Cardiac muscle cell (in vitro differentiated cells and primary cell): ENCODE measurements at regions not wholly inside any gene's neighbourhood (a gene's known extent, or its start where the extent isn't known, plus 50 kb on each side); places are given as distances from the start of the nearest gene placed in this dataset.

Experiments used
- DNase-seq, 2 donors: peaks; one replicate each; pipeline versions ENCODE4 v3.0.0 to v3.0.0-alpha.2; 2010 to 2017; ENCODE audit warnings: low read depth in 1 of 2, low spot score in 1 of 2
- H3K27ac ChIP-seq: fragments of 200-600 bp; sonication (generic); 2 replicates; pipeline ENCODE4 v1.5.1; 2016
- H3K27me3 ChIP-seq: fragments of 200-600 bp; sonication (generic); 2 replicates; pipeline ENCODE4 v1.6.0; 2016; ENCODE audit warnings: control low read depth
- H3K36me3 ChIP-seq: fragments of 200-600 bp; sonication (generic); 2 replicates; pipeline ENCODE4 v1.5.1; 2016; ENCODE audit warnings: control low read depth
- H3K4me1 ChIP-seq: fragments of 200-600 bp; sonication (generic); 2 replicates; pipeline ENCODE4 v1.8.1; 2017; ENCODE audit warnings: low read depth, mild to moderate bottlenecking, mixed run types
- H3K4me3 ChIP-seq: fragments of 200-600 bp; sonication (generic); 2 replicates; pipeline ENCODE4 v1.5.1; 2016; ENCODE audit warnings: mild to moderate bottlenecking
- H3K9me3 ChIP-seq: fragments of 200-600 bp; sonication (generic); 2 replicates; pipeline ENCODE4 v1.5.1; 2017; ENCODE audit warnings: low read depth, mild to moderate bottlenecking, control low read depth
- TF ChIP-seq, protein P1 (sequence below): IDR thresholded peaks from 2 replicates; pipeline ENCODE4 v1.5.1; 2012; ENCODE audit warnings: low read depth, mild to moderate bottlenecking, low read length

GRCh38 chr6:4280031-4280430 lies 144.7 kb upstream of the ECI2 start:
- no peaks in the 10 kb centered on the region for H3K9me3 ChIP-seq
- TF ChIP-seq, protein P1, sequence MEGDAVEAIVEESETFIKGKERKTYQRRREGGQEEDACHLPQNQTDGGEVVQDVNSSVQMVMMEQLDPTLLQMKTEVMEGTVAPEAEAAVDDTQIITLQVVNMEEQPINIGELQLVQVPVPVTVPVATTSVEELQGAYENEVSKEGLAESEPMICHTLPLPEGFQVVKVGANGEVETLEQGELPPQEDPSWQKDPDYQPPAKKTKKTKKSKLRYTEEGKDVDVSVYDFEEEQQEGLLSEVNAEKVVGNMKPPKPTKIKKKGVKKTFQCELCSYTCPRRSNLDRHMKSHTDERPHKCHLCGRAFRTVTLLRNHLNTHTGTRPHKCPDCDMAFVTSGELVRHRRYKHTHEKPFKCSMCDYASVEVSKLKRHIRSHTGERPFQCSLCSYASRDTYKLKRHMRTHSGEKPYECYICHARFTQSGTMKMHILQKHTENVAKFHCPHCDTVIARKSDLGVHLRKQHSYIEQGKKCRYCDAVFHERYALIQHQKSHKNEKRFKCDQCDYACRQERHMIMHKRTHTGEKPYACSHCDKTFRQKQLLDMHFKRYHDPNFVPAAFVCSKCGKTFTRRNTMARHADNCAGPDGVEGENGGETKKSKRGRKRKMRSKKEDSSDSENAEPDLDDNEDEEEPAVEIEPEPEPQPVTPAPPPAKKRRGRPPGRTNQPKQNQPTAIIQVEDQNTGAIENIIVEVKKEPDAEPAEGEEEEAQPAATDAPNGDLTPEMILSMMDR: no peak
- H3K27ac ChIP-seq: no peak overlapping the region
- no peak overlapping the region for H3K4me3 ChIP-seq
- no peaks in the 10 kb centered on the region for H3K36me3 ChIP-seq
- no peak for DNase-seq
- H3K4me1 ChIP-seq: peaks cover 24% of the 10 kb centered on the region
- peaks cover 14% of the 10 kb centered on the region for H3K27me3 ChIP-seq

DNA sequence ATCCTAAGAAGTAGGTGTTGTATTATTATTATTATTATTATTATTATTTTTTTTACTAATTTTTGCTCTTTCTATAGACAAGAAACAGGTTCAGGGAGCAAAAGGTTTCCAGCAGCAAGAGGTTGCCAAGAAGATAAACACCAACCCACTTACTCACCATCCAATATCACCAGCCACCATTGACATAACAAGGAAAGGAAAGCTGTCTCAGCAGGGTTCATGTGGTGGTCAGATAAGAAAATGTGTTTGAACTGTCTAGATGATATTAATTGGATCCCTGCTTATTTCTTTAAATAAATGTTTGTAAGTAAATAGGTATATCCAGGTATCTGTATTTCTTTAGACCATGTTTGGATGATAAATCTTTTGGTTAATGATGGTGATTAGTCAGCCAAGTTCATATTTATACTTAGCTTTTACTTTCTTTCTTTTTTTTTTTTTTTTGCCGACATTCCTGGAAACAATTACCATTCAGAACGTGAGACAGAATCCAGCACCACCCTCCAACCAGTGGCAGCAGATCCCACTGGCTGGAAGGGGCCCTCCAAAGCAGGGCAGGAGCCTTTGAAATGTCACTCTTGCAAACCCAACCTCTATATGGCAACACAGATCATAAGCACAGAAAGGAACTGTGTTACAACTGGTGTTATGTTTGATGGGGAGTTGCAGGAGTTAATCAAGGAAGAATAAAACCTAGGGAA lies 139.2 kb upstream of the ECI2 start:
- H3K9me3 ChIP-seq: no peaks in the 10 kb centered on the region
- peak; percentile 44 to 57 for DNase-seq
- no peaks in the 10 kb centered on the region for H3K36me3 ChIP-seq
- H3K27me3 ChIP-seq: peaks cover under 1% of the 10 kb centered on the region
- H3K4me1 ChIP-seq: peaks cover 15% of the 10 kb centered on the region
- TF ChIP-seq, protein P1: no peak
- H3K27ac ChIP-seq: peak overlapping the region; percentile 37
- no peak overlapping the region for H3K4me3 ChIP-seq

- H3K4me3 ChIP-seq: no peak overlapping the region
- no peak for DNase-seq
- TF ChIP-seq, protein P1: no peak
- no peaks in the 10 kb centered on the region for H3K9me3 ChIP-seq
- H3K4me1 ChIP-seq: peaks cover 15% of the 10 kb centered on the region
- no peaks in the 10 kb centered on the region for H3K27me3 ChIP-seq
- no peaks in the 10 kb centered on the region for H3K36me3 ChIP-seq
- H3K27ac ChIP-seq: no peak overlapping the region
Measured at GRCh38 chr6:4272996-4273395, 137.6 kb upstream of the ECI2 start.

DNA sequence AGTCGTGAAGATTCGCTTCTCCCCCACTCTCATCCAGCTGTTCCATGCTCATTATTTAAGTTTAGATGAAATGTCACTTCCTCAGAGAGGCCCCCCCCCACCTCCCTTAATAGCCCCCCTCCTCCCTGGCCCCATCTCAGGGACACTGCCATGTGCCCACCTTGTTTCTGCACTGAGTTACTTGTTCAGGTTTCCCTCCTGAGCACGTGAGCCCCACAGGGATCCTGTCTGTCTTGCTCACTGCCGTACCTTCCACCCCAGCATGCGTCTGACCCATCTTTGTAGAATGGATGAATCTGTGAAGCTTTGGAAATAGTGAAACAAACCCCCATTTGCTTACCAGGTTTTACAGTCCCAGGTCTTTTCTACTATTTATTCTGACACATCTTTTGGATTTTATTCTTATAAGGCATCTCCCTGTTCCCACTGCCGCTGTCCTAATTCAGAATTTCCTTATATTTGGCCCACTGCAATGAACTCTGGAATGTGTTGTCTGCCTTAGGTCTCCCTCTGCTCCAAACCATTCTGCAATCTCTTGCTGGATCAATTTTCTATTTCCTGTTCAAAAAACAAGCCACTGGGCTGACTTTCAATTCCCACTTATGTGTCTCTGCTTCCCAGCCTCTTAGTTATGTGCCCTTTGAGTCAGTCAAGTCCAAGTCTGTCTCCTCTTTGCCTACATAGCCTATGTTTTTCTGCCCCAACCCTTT lies 136.5 kb upstream of the ECI2 start:
- DNase-seq: no peak
- Histone ChIP-seq H3K9me3 (no peaks in the 10 kb centered on the region), H3K27ac (no peak overlapping the region), H3K4me3 (no peak overlapping the region), H3K27me3 (no peaks in the 10 kb centered on the region), H3K4me1 (peaks cover 15% of the 10 kb centered on the region), H3K36me3 (no peaks in the 10 kb centered on the region)
- TF ChIP-seq, protein P1: no peak

DNA sequence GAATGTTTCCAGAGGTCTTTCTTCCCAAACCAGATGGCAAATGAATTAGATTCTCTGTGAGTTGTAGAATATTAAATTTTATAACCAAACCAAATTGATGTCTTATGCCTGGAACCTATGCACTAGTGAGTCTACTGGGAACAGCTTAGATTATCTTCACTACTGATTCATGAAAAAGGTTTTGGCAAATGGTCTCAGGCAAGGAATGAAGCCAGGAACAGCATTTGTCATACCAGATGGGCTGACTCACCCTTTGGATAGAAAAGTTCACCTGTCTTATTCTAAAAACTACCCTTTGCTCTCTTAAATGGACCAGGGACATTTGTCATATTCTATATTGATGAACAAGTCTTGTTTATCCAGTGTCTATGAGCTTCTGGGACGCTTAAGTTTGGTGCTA lies 135.4 kb upstream of the ECI2 start:
- Histone ChIP-seq H3K4me3 (no peak overlapping the region), H3K4me1 (peaks cover 15% of the 10 kb centered on the region), H3K27me3 (no peaks in the 10 kb centered on the region), H3K36me3 (no peaks in the 10 kb centered on the region), H3K27ac (no peak overlapping the region), H3K9me3 (no peaks in the 10 kb centered on the region)
- TF ChIP-seq, protein P1: no peak
- DNase-seq: peak in 1 of 2 donors; percentile 53
